H1 (cell line): ENCODE measurements at regions not wholly inside any gene's neighbourhood (a gene's known extent, or its start where the extent isn't known, plus 50 kb on each side); places are given as distances from the start of the nearest gene placed in this dataset.

Experiments
- CTCF ChIA-PET: fragments of 300-600 bp; sonication (Branson Sonifier 250); formaldehyde crosslinking; loops from one replicate; lab custom pipeline; 2021; ENCODE audit not compliant: partially characterized antibody; lab: Charles Lee
- POLR2A ChIA-PET: fragments of 300-600 bp; sonication (Branson Sonifier 250); formaldehyde crosslinking; loops from one replicate; lab custom pipeline; 2021; ENCODE audit warnings: inconsistent platforms; ENCODE audit not compliant: partially characterized antibody; lab: Charles Lee
- DNase-seq, 2 experiments: peaks; one replicate each; pipeline versions ENCODE4 v3.0.0 to v3.0.0-alpha.2; 2010 to 2022; ENCODE audit warnings: low spot score in 2 of 2, low read depth in 1 of 2, mixed read lengths in 1 of 2
- FAIRE-seq: peaks from 2 replicates; lab custom pipeline; 2011; peaks lifted over from hg19 to GRCh38; lab: Jason Lieb, UNC
- H2AFZ ChIP-seq: 2 replicates; pipeline ENCODE4 v1.8.1; 2012; ENCODE audit warnings: low read length, inconsistent platforms
- H2AK5ac ChIP-seq: 2 replicates; pipeline ENCODE4 v1.6.1; 2013; ENCODE audit warnings: low read depth, low read length
- H2BK120ac ChIP-seq: replicated peaks from 2 replicates; pipeline ENCODE3; 2013; ENCODE audit warnings: low read depth, low read length, inconsistent platforms
- H2BK12ac ChIP-seq: 2 replicates; pipeline ENCODE4 v1.6.1; 2013; ENCODE audit warnings: low read depth, low read length
- H2BK15ac ChIP-seq: 2 replicates; pipeline ENCODE4 v1.6.1; 2013; ENCODE audit warnings: low read length
- H2BK20ac ChIP-seq: 2 replicates; pipeline ENCODE4 v1.6.1; 2013; ENCODE audit warnings: low read length
- H2BK5ac ChIP-seq: 2 replicates; pipeline ENCODE4 v1.6.1; 2013; ENCODE audit warnings: low read depth, low read length
- H3K14ac ChIP-seq: 2 replicates; pipeline ENCODE4 v1.6.1; 2013; ENCODE audit warnings: inconsistent platforms; ENCODE audit not compliant: insufficient read length
- H3K18ac ChIP-seq: 2 replicates; pipeline ENCODE4 v1.6.1; 2013; ENCODE audit warnings: low read length; ENCODE audit errors: extremely low read depth
- H3K23ac ChIP-seq: 2 replicates; pipeline ENCODE4 v1.6.1; 2013; ENCODE audit warnings: inconsistent platforms; ENCODE audit not compliant: insufficient read length
- H3K23me2 ChIP-seq: 2 replicates; pipeline ENCODE4 v1.6.1; 2013; ENCODE audit warnings: low read depth, low read length
- H3K27ac ChIP-seq: 2 replicates; pipeline ENCODE4 v1.6.1; 2011; ENCODE audit warnings: low read depth, low read length, inconsistent platforms
- H3K27me3 ChIP-seq, 4 experiments: replicated peaks in 1 of 4; 1 replicate in 1 of 4; 2 replicates in 3 of 4; pipeline versions ENCODE4 v1.6.1 to v1.8.1; 2011 to 2013; ENCODE audit warnings: low read length in 3 of 4, mild to moderate bottlenecking in 3 of 4, inconsistent platforms in 2 of 4, mixed read lengths in 2 of 4, moderate library complexity in 1 of 4; ENCODE audit not compliant: control insufficient read depth in 3 of 4, insufficient read depth in 3 of 4; ENCODE audit errors: extremely low read depth in 1 of 4
- H3K36me3 ChIP-seq, 4 experiments: 2 replicates each; pipeline versions ENCODE4 v1.6.1 to v1.8.1; 2011 to 2013; ENCODE audit warnings: mild to moderate bottlenecking in 4 of 4, low read length in 3 of 4, moderate library complexity in 2 of 4, control low read depth in 1 of 4, inconsistent platforms in 1 of 4; ENCODE audit not compliant: insufficient read depth in 4 of 4, control insufficient read depth in 2 of 4
- H3K4ac ChIP-seq: replicated peaks from 2 replicates; pipeline ENCODE3; 2013; ENCODE audit warnings: low read length, low read depth, mixed read lengths, inconsistent platforms; ENCODE audit not compliant: insufficient read length
- H3K4me1 ChIP-seq, 4 experiments: replicated peaks in 1 of 4; 1 replicate in 1 of 4; 2 replicates in 3 of 4; pipeline versions ENCODE4 v1.6.1 to v1.8.1; 2011 to 2013; ENCODE audit warnings: low read length in 3 of 4, inconsistent platforms in 2 of 4, mixed read lengths in 1 of 4; ENCODE audit not compliant: insufficient read depth in 4 of 4, control insufficient read depth in 3 of 4
- H3K4me2 ChIP-seq, 2 experiments: 2 replicates each; pipeline versions ENCODE4 v1.6.1 to v1.8.1; 2011 to 2013; ENCODE audit warnings: low read depth in 2 of 2, low read length in 2 of 2, control low read depth in 1 of 2, inconsistent platforms in 1 of 2, mild to moderate bottlenecking in 1 of 2; ENCODE audit not compliant: insufficient read depth in 1 of 2
- H3K4me3 ChIP-seq, 4 experiments: fragments of 200-600, 300-600 bp in 1 of 4; sonication (generic), shearing (Covaris generic), sonication (Bioruptor Twin) in 1 of 4; 2 replicates each; pipeline versions ENCODE4 v1.5.1 to v1.8.1; 2011 to 2016; ENCODE audit warnings: low read length in 4 of 4, low read depth in 3 of 4, control low read depth in 2 of 4, inconsistent platforms in 2 of 4, mild to moderate bottlenecking in 2 of 4, mixed read lengths in 1 of 4, moderate library complexity in 1 of 4; ENCODE audit not compliant: insufficient read depth in 2 of 4; ENCODE audit errors: extremely low read depth in 1 of 4
- H3K56ac ChIP-seq: replicated peaks from 2 replicates; pipeline ENCODE3; 2013; ENCODE audit warnings: low read depth, mild to moderate bottlenecking, mixed read lengths, low read length, inconsistent platforms; ENCODE audit not compliant: insufficient read length
- H3K79me1 ChIP-seq: 2 replicates; pipeline ENCODE4 v1.6.1; 2013; ENCODE audit warnings: low read depth, low read length, control low read depth
- H3K79me2 ChIP-seq, 2 experiments: 2 replicates each; pipeline versions ENCODE4 v1.6.1 to v1.8.1; 2012 to 2013; ENCODE audit warnings: low read length in 2 of 2, mild to moderate bottlenecking in 2 of 2, inconsistent platforms in 1 of 2; ENCODE audit not compliant: insufficient read depth in 2 of 2, control insufficient read depth in 1 of 2
- H3K9ac ChIP-seq, 4 experiments: replicated peaks in 1 of 4; 1 replicate in 1 of 4; 2 replicates in 3 of 4; pipeline versions ENCODE4 v1.6.1 to v1.8.1; 2011 to 2013; ENCODE audit warnings: low read depth in 3 of 4, low read length in 3 of 4, control low read depth in 2 of 4, mild to moderate bottlenecking in 2 of 4, moderate library complexity in 2 of 4, inconsistent platforms in 1 of 4; ENCODE audit errors: extremely low read depth in 1 of 4
- H3K9me3 ChIP-seq, 2 experiments: 2 replicates each; pipeline versions ENCODE4 v1.6.1 to v1.8.1; 2012 to 2013; ENCODE audit warnings: mild to moderate bottlenecking in 2 of 2, moderate library complexity in 2 of 2, control low read depth in 1 of 2, inconsistent platforms in 1 of 2, low read depth in 1 of 2, low read length in 1 of 2, mixed read lengths in 1 of 2; ENCODE audit not compliant: insufficient read depth in 2 of 2
- H4K20me1 ChIP-seq, 2 experiments: replicated peaks in 1 of 2; 2 replicates each; pipeline versions ENCODE3 to v1.8.1; 2011 to 2013; ENCODE audit warnings: inconsistent platforms in 2 of 2, low read length in 2 of 2, mild to moderate bottlenecking in 1 of 2; ENCODE audit not compliant: insufficient read depth in 2 of 2, control insufficient read depth in 1 of 2
- H4K5ac ChIP-seq: 2 replicates; pipeline ENCODE4 v1.6.1; 2013; ENCODE audit warnings: low read length, low read depth, mixed read lengths, inconsistent platforms; ENCODE audit not compliant: insufficient read length
- H4K8ac ChIP-seq: 2 replicates; pipeline ENCODE4 v1.8.0; 2013; ENCODE audit warnings: mild to moderate bottlenecking, moderate library complexity, low read length, inconsistent platforms; ENCODE audit not compliant: insufficient read depth; ENCODE audit errors: extremely low read depth
- H4K91ac ChIP-seq: replicated peaks from 2 replicates; pipeline ENCODE3; 2013; ENCODE audit warnings: low read length, mixed read lengths, inconsistent platforms; ENCODE audit not compliant: insufficient read length
- TAF7 ChIP-seq: optimal IDR thresholded peaks from 2 replicates; pipeline ENCODE3; 2011; ENCODE audit warnings: low read depth, mild to moderate bottlenecking, inconsistent platforms, low read length, moderate library complexity, borderline replicate concordance
- TEAD4 ChIP-seq: IDR thresholded peaks from 2 replicates; pipeline ENCODE4 v1.6.1; 2012; ENCODE audit warnings: low read depth, low read length, inconsistent platforms, mixed read lengths
- YY1 ChIP-seq: IDR thresholded peaks from 2 replicates; pipeline ENCODE4 v1.6.1; 2011; ENCODE audit warnings: low read depth, mild to moderate bottlenecking, low read length
- WGBS, 2 experiments: shearing (Covaris generic) in 1 of 2; methylation state at CpG; one replicate each; pipeline versions ENCODE4 v1.1.6 to v1.1.7; 2013 to 2015; ENCODE audit warnings: low lambda C conversion rate in 2 of 2, mixed read lengths in 2 of 2, inconsistent platforms in 1 of 2, low coverage in 1 of 2, missing lambda C conversion rate in 1 of 2; ENCODE audit not compliant: insufficient replicate concordance in 2 of 2, insufficient coverage in 1 of 2, insufficient read length in 1 of 2; ENCODE audit errors: extremely low coverage in 1 of 2, missing lambda C conversion rate in 1 of 2; 5-methylcytosine and 5-hydroxymethylcytosine counted together

DNA sequence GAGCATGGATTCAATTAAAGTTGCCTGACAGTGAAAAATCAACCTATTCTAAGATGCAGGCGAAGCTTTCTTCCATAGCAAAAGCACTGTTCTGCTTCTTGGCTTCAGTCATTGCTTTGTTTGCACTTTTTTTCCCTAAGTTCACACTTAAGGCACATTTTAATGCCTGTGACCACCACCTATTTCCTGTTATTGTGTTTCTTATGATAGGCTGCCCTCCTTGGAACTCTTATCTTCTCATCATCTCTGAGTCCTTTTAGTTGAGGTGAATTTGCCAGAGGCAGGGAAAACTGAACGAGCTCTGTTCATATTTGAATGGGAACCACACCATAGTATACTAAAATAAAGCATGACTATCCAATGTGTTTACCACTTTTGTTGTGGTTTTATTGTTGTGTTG is 119.8 kb downstream of the SPCS3 start:
- H3K56ac ChIP-seq, result no peak overlapping the region
- H2AFZ ChIP-seq, result no peak overlapping the region
- no peaks in the 10 kb centered on the region for H3K4me1 ChIP-seq
- no peaks in the 10 kb centered on the region for H3K9me3 ChIP-seq
- no peak overlapping the region for H2BK120ac ChIP-seq
- H3K18ac ChIP-seq, result no peak overlapping the region
- no peak overlapping the region for H3K4me2 ChIP-seq
- DNase-seq (no peak), FAIRE-seq (no peak)
- no peaks in the 10 kb centered on the region for H3K36me3 ChIP-seq
- no peak overlapping the region for H4K5ac ChIP-seq
- ChIA-PET POLR2A (no interaction called here), CTCF (no interaction called here)
- no peak overlapping the region for H2BK15ac ChIP-seq
- no peak overlapping the region for H4K91ac ChIP-seq
- H3K79me2 ChIP-seq, result no peaks in the 10 kb centered on the region
- H3K23me2 ChIP-seq, result no peaks in the 10 kb centered on the region
- no peak overlapping the region for H2BK5ac ChIP-seq
- no peak overlapping the region for H3K4me3 ChIP-seq
- H2AK5ac ChIP-seq, result no peak overlapping the region
- no peaks in the 10 kb centered on the region for H4K20me1 ChIP-seq
- H3K79me1 ChIP-seq, result no peaks in the 10 kb centered on the region
- no peak overlapping the region for H3K4ac ChIP-seq
- no peak overlapping the region for H2BK12ac ChIP-seq
- no peak overlapping the region for H4K8ac ChIP-seq
- no peak overlapping the region for H2BK20ac ChIP-seq
- H3K9ac ChIP-seq, result no peak overlapping the region
- no peaks in the 10 kb centered on the region for H3K27me3 ChIP-seq
- no peak overlapping the region for H3K23ac ChIP-seq
- H3K14ac ChIP-seq, result no peak overlapping the region
- 91% methylated on average over 2 of the region's 2 CpGs; no CpG with 5 or more reads in 1 of the 2 experiments for WGBS, 2 experiments
- no peak overlapping the region for H3K27ac ChIP-seq
- TF ChIP-seq YY1 (no peak), TAF7 (no peak), TEAD4 (no peak)
